Vagina (tissue), 2 donors: ENCODE measurements at regions not wholly inside any gene's neighbourhood (a gene's known extent, or its start where the extent isn't known, plus 50 kb on each side); places are given as distances from the start of the nearest gene placed in this dataset.

Experiments used
- DNase-seq, 2 donors: peaks; one replicate each; pipeline ENCODE4 v3.0.0-alpha.2; 2017; ENCODE audit errors: extremely low spot score in 2 of 2
- H3K27ac ChIP-seq: fragments of 200-600 bp; sonication (generic); one replicate; pipeline ENCODE4 v1.5.1; 2019
- H3K27me3 ChIP-seq: fragments of 200-600 bp; sonication (generic); one replicate; pipeline ENCODE4 v1.5.1; 2019
- H3K36me3 ChIP-seq, 2 donors: fragments of 200-600 bp; sonication (generic); one replicate each; pipeline ENCODE4 v1.5.1; 2017 to 2019
- H3K4me1 ChIP-seq: fragments of 200-600 bp; sonication (generic); one replicate; pipeline ENCODE4 v1.5.1; 2019
- H3K4me3 ChIP-seq, 2 donors: fragments of 200-600 bp; sonication (generic); 1 replicate in 1 of 2; 2 replicates in 1 of 2; pipeline ENCODE4 v1.5.1; 2016 to 2019
- H3K9me3 ChIP-seq: fragments of 200-600 bp; sonication (generic); one replicate; pipeline ENCODE4 v1.5.1; 2019
- POLR2A ChIP-seq, 2 donors: fragments of 450-650 bp; IDR thresholded peaks; one replicate each; pipeline ENCODE4 v1.6.1; 2017; ENCODE audit warnings: antibody characterized with exemption in 2 of 2, mild to moderate bottlenecking in 2 of 2, moderate library complexity in 2 of 2
- POLR2AphosphoS5 ChIP-seq, 2 donors: sonication (generic); formaldehyde crosslinking; IDR thresholded peaks; one replicate each; pipeline ENCODE4 v1.9.0; 2017; ENCODE audit warnings: antibody characterized with exemption in 2 of 2, mild to moderate bottlenecking in 2 of 2, low read depth in 1 of 2; ENCODE audit not compliant: insufficient read depth in 1 of 2
- intact Hi-C: fragments of 100-400 bp; cut with DNase I; formaldehyde crosslinking; loops from one replicate; pipeline ENCODE4 v1.15.1; 2023
- TF ChIP-seq, protein P1 (sequence below), 3 experiments: fragments of 450-650 bp in 2 of 3; fragments of 200-600 bp in 1 of 3; sonication (generic) in 1 of 3; IDR thresholded peaks; one replicate each; pipeline ENCODE4 v1.5.1; 2017 to 2019; ENCODE audit warnings: antibody characterized with exemption in 3 of 3, mild to moderate bottlenecking in 2 of 3, moderate library complexity in 2 of 3

- H3K9me3 ChIP-seq, result no peaks in the 10 kb centered on the region
- intact Hi-C loops, result no loop called here
- H3K4me1 ChIP-seq, result no peaks in the 10 kb centered on the region
- TF ChIP-seq, protein P1, sequence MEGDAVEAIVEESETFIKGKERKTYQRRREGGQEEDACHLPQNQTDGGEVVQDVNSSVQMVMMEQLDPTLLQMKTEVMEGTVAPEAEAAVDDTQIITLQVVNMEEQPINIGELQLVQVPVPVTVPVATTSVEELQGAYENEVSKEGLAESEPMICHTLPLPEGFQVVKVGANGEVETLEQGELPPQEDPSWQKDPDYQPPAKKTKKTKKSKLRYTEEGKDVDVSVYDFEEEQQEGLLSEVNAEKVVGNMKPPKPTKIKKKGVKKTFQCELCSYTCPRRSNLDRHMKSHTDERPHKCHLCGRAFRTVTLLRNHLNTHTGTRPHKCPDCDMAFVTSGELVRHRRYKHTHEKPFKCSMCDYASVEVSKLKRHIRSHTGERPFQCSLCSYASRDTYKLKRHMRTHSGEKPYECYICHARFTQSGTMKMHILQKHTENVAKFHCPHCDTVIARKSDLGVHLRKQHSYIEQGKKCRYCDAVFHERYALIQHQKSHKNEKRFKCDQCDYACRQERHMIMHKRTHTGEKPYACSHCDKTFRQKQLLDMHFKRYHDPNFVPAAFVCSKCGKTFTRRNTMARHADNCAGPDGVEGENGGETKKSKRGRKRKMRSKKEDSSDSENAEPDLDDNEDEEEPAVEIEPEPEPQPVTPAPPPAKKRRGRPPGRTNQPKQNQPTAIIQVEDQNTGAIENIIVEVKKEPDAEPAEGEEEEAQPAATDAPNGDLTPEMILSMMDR (IDR thresholded peaks at IDR 0.05), result no peak
- TF ChIP-seq POLR2A (IDR thresholded peaks at IDR 0.05) (no peak), POLR2AphosphoS5 (IDR thresholded peaks at IDR 0.05; ENCODE audit: insufficient read depth in 1 of 2, low read depth in 1 of 2) (no peak)
- no peaks in the 10 kb centered on the region for H3K36me3 ChIP-seq
- no peak overlapping the region for H3K27ac ChIP-seq
- no peak overlapping the region for H3K4me3 ChIP-seq
- no peaks in the 10 kb centered on the region for H3K27me3 ChIP-seq
- DNase-seq, result no peak
Observed at GRCh38 chr4:108261026-108261425, 92.3 kb upstream of the LEF1 start.

- no peaks in the 10 kb centered on the region for H3K36me3 ChIP-seq
- H3K4me3 ChIP-seq, result no peak overlapping the region
- H3K9me3 ChIP-seq, result no peaks in the 10 kb centered on the region
- TF ChIP-seq POLR2AphosphoS5 (IDR thresholded peaks at IDR 0.05; ENCODE audit: insufficient read depth in 1 of 2, low read depth in 1 of 2) (no peak), POLR2A (IDR thresholded peaks at IDR 0.05) (no peak)
- TF ChIP-seq, protein P1 (IDR thresholded peaks at IDR 0.05), result no peak
- H3K27ac ChIP-seq, result no peak overlapping the region
- H3K27me3 ChIP-seq, result no peaks in the 10 kb centered on the region
- intact Hi-C loops, result no loop called here
- no peaks in the 10 kb centered on the region for H3K4me1 ChIP-seq
- no peak for DNase-seq
Observed at GRCh38 chr4:108256538-108256937, 87.8 kb upstream of the LEF1 start.

- no peak for TF ChIP-seq POLR2AphosphoS5 (IDR thresholded peaks at IDR 0.05; ENCODE audit: insufficient read depth in 1 of 2, low read depth in 1 of 2)
- TF ChIP-seq, protein P1 (IDR thresholded peaks at IDR 0.05), result no peak
- no peak for TF ChIP-seq POLR2A (IDR thresholded peaks at IDR 0.05)
Observed at GRCh38 chr4:108255203-108255747, 86.5 kb upstream of the LEF1 start.

GRCh38 chr4:108249397-108249796 lies 80.7 kb upstream of the LEF1 start:
- Histone ChIP-seq H3K36me3 (no peaks in the 10 kb centered on the region), H3K27me3 (no peaks in the 10 kb centered on the region), H3K4me1 (no peaks in the 10 kb centered on the region), H3K27ac (no peak overlapping the region), H3K9me3 (no peaks in the 10 kb centered on the region), H3K4me3 (no peak overlapping the region)
- intact Hi-C loops, result no loop called here
- no peak for DNase-seq
- TF ChIP-seq, protein P1 (IDR thresholded peaks at IDR 0.05), result no peak
- TF ChIP-seq POLR2A (IDR thresholded peaks at IDR 0.05) (no peak), POLR2AphosphoS5 (IDR thresholded peaks at IDR 0.05; ENCODE audit: insufficient read depth in 1 of 2, low read depth in 1 of 2) (no peak)

More at GRCh38 chr4:108255203-108255747, 86.5 kb upstream of the LEF1 start:
- Histone ChIP-seq H3K36me3 (no peaks in the 10 kb centered on the region), H3K27me3 (no peaks in the 10 kb centered on the region), H3K9me3 (no peaks in the 10 kb centered on the region), H3K27ac (no peak overlapping the region), H3K4me1 (no peaks in the 10 kb centered on the region), H3K4me3 (no peak overlapping the region)
- intact Hi-C loops, result no loop called here
- no peak for DNase-seq

GRCh38 chr4:108247387-108248049 lies 78.8 kb upstream of the LEF1 start:
- intact Hi-C loops, result no loop called here
- H3K4me1 ChIP-seq, result no peaks in the 10 kb centered on the region
- DNase-seq, result no peak
- H3K27me3 ChIP-seq, result no peaks in the 10 kb centered on the region
- no peaks in the 10 kb centered on the region for H3K36me3 ChIP-seq
- no peak overlapping the region for H3K27ac ChIP-seq
- TF ChIP-seq, protein P1 (IDR thresholded peaks at IDR 0.05), result no peak
- TF ChIP-seq POLR2A (IDR thresholded peaks at IDR 0.05) (no peak), POLR2AphosphoS5 (IDR thresholded peaks at IDR 0.05; ENCODE audit: insufficient read depth in 1 of 2, low read depth in 1 of 2) (no peak)
- H3K9me3 ChIP-seq, result no peaks in the 10 kb centered on the region
- H3K4me3 ChIP-seq, result no peak overlapping the region
